Omental fat pad (tissue), 3 donors: ENCODE measurements at regions not wholly inside any gene's neighbourhood (a gene's known extent, or its start where the extent isn't known, plus 50 kb on each side); places are given as distances from the start of the nearest gene placed in this dataset.

ENCODE experiments used
- ATAC-seq: fragments of 150-250 bp; one replicate; pipeline ENCODE4 v1.9.1; 2016; ENCODE audit warnings: mild to moderate bottlenecking, moderate library complexity; ENCODE audit not compliant: low FRiP score
- DNase-seq: peaks from one replicate; pipeline ENCODE4 v3.0.0-alpha.2; 2019; ENCODE audit warnings: low spot score
- CTCF ChIP-seq, 3 donors: fragments of 450-650 bp; IDR thresholded peaks; one replicate each; pipeline ENCODE4 v1.5.1; 2016 to 2017; ENCODE audit warnings: antibody characterized with exemption in 3 of 3, mild to moderate bottlenecking in 3 of 3, moderate library complexity in 2 of 3

GRCh38 chr2:222797871-222798270 lies 63.0 kb upstream of the ACSL3 start:
- no peak for TF ChIP-seq CTCF (IDR thresholded peaks at IDR 0.05)
- ATAC-seq (no peak), DNase-seq (no peak)

DNA sequence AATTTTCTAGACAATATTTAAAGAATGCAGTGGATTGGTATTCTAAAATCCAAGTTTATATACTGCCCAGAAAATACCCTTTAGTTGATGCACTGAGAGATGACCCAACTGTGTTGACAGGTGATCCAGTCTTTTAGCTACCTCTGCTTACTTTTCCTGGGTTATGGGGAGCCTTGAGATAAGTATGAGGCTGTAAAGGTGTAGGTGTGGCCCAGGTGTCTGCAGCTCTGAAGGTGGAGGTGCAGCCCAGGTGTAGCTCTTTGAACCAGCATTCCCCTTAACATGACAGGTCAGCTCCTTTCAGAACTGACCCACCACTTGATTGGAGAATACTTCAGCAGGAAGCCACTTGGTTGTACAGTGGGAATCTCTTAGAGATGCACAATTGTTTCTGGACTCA lies 62.3 kb upstream of the ACSL3 start:
- no peak for TF ChIP-seq CTCF (IDR thresholded peaks at IDR 0.05)
- DNase-seq (no peak), ATAC-seq (no peak)

- DNase-seq (no peak), ATAC-seq (no peak)
- no peak for TF ChIP-seq CTCF (IDR thresholded peaks at IDR 0.05)
These were observed 61.4 kb upstream of the ACSL3 start for GRCh38 chr2:222799262-222799918.

- no peak for DNase-seq
- no peak for TF ChIP-seq CTCF (IDR thresholded peaks at IDR 0.05)
- no peak for ATAC-seq
These were observed 58.2 kb upstream of the ACSL3 start for GRCh38 chr2:222802514-222803196.

DNA sequence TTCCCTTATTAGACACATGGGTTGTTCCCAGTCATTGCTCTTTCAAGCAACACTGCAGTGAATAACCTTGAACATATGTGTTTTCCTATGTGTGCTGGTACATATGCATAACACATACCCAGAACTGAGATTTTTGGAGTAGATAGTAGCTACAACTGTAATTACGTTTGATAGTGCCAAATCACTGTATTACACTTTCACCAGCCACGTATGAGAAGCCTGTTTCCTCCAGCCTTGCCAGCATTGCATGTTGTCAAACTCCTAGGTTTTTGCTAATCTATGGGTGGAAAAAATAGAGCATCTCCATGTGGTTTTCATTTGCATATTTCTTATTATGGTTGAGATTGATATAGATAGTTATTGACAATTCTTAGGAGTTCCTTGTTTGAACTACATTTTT lies 56.5 kb upstream of the ACSL3 start:
- ATAC-seq = no peak

GRCh38 chr2:222805591-222806304 lies 55.1 kb upstream of the ACSL3 start:
- TF ChIP-seq CTCF (IDR thresholded peaks at IDR 0.05) = no peak
- ATAC-seq = peak; percentile 54
- no peak for DNase-seq

More for the DNA sequence above, 56.5 kb upstream of the ACSL3 start:
- no peak for TF ChIP-seq CTCF (IDR thresholded peaks at IDR 0.05)
- no peak for DNase-seq
